HT1080 (cell line): ENCODE measurements at regions not wholly inside any gene's neighbourhood (a gene's known extent, or its start where the extent isn't known, plus 50 kb on each side); places are given as distances from the start of the nearest gene placed in this dataset.

Source experiments
- DNase-seq: peaks from one replicate; pipeline ENCODE4 v3.0.0-alpha.2; 2015; ENCODE audit warnings: low read depth

DNA sequence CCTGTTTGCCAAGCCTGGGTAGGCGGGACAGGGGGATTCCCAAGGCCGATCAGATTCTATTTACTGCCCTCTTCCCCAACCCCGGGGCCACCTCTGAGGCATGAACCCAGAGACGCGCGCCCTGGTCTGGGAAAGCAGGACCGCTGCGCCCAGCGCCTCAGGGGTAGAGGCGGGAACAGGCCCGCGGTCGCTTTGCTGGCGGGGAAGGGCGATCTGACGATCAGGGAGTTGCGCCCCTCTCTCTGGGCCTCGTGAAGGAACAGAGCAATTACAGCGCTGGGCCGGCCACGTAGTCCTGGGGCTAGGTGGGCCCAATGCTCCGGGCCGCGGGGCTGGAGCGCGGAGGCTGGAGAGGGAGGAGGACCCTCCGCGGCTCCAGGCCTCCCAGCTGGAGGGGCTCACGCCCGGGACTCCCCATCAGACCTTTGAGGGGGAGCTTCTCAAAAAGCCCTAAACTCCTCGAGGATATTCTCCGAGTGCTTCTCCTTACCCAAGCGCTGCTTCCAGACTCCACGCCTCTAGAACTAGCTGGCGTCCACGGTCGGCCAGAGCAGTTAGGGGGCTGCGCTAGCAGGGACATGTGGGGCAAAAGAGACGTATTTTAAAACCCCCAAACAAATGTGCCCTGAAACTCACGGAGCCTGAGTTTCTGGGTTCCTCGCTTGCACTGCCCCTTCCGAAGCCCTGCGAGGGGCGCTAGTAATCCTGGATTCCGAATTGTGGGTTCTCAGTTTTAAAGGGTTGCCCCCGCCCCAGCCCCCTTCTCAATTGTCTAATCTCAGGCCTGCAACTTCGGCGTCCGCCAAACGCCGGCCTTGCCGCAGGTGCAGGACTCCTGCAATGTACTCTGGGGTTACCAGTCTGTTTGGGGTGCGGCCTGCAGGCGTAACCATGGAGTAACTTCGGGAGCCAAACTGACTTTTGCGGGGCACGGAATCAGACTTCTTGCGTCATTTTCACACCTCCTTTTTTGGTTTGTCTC is 57.6 kb downstream of the TMEM174 start:
- DNase-seq = no peak

DNA sequence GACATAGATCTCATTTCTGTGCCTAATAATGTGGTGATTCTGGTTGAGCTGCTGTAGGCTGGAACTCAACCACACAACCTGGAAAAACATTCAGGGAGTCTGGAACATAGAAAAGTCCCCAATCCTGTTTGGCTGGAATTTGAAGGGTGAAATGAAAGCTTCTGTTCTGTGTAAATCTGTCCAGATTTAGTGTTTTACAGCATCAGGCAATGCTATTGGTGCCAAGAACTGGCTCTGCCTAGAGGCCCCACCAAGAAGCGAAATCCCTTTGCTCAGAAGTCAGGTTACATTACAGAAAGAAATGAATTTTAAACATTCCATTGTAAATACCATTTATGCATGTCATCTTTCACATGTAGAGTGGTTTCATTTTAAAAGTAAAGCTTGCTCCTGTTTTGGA is 56.3 kb downstream of the TMEM174 start:
- no peak for DNase-seq

DNA sequence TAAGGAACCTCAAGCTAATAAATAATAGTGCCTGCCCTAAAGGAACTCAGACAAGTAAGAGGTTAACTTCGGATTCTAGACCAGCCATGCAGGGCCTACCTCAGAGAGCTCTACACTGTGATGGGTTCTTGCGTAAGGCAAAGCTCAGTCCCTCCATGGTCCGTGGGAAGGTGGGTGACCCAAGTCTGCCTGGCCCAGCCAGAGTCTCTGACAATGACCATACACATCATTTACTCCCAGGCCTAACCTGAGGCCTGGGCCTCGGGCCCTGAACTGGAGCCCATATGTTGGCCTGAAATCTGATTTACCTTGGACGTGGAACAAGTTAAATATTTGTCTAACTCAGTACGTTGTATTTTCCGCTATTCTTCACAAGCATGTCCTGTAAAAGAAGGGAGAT is 55.1 kb downstream of the TMEM174 start:
- DNase-seq = no peak
